Hematopoietic multipotent progenitor cell treated with erythropoietin and hydrocortisone succinate and interleukin-3 and kit ligand, for 6 days (in vitro differentiated cells): ENCODE measurements at regions not wholly inside any gene's neighbourhood (a gene's known extent, or its start where the extent isn't known, plus 50 kb on each side); places are given as distances from the start of the nearest gene placed in this dataset.
A peak's percentile ranks its signal among the peaks of the same experiment; 100 is the strongest.
"Not testable (repeated sequence)": the region's sequence is repeated elsewhere in the genome, so short reads cannot be mapped to it uniquely, and the experiment has no call there.

Source experiments
- DNase-seq: peaks from one replicate; pipeline ENCODE4 v3.0.0-alpha.2; 2015

- not testable (repeated sequence) for DNase-seq
Measured at GRCh38 chr1:74949348-74949747, 184.8 kb upstream of the LHX8 start.

- DNase-seq = not testable (repeated sequence)
Measured at GRCh38 chr1:74951981-74952380, 182.2 kb upstream of the LHX8 start.

- no peak for DNase-seq
Measured at GRCh38 chr1:74952786-74953185, 181.4 kb upstream of the LHX8 start.

GRCh38 chr1:74953622-74954021 is 180.6 kb upstream of the LHX8 start:
- DNase-seq = no peak

GRCh38 chr1:74963120-74963519 is 171.1 kb upstream of the LHX8 start:
- DNase-seq = no peak

- peak; percentile 14 for DNase-seq
Measured at GRCh38 chr1:74964508-74965102, 169.6 kb upstream of the LHX8 start.

- DNase-seq = no peak
Measured at GRCh38 chr1:74969566-74970135, 164.5 kb upstream of the LHX8 start.

- no peak for DNase-seq
Measured at GRCh38 chr1:74971982-74972381, 162.2 kb upstream of the LHX8 start.

GRCh38 chr1:74976491-74976890 is 157.7 kb upstream of the LHX8 start:
- DNase-seq = no peak

GRCh38 chr1:74992448-74992847 is 141.7 kb upstream of the LHX8 start:
- DNase-seq = not testable (repeated sequence)

- no peak for DNase-seq
Measured at GRCh38 chr1:74995821-74996220, 138.4 kb upstream of the LHX8 start.

- no peak for DNase-seq
Measured at GRCh38 chr1:75010547-75010946, 123.6 kb upstream of the LHX8 start.

- DNase-seq = no peak
Measured at GRCh38 chr1:75014250-75014649, 119.9 kb upstream of the LHX8 start.

GRCh38 chr1:75023005-75023404 is 111.2 kb upstream of the LHX8 start:
- DNase-seq = no peak

- no peak for DNase-seq
Measured at GRCh38 chr1:75034376-75034775, 99.8 kb upstream of the LHX8 start.

- no peak for DNase-seq
Measured at GRCh38 chr1:75035536-75035935, 98.7 kb upstream of the LHX8 start.

GRCh38 chr1:75053207-75053606 is 81.0 kb upstream of the LHX8 start:
- DNase-seq = no peak

- DNase-seq = no peak
Measured at GRCh38 chr1:75058424-75058823, 75.8 kb upstream of the LHX8 start.

- no peak for DNase-seq
Measured at GRCh38 chr1:75062111-75062510, 72.1 kb upstream of the LHX8 start.

- DNase-seq = no peak
Measured at GRCh38 chr1:75067975-75068374, 66.2 kb upstream of the LHX8 start.

- no peak for DNase-seq
Measured at GRCh38 chr1:75074831-75075395, 59.3 kb upstream of the LHX8 start.

GRCh38 chr1:75079538-75080290 is 54.5 kb upstream of the LHX8 start:
- DNase-seq = no peak

GRCh38 chr1:75083223-75083622 is 51.0 kb upstream of the LHX8 start:
- no peak for DNase-seq

- DNase-seq = no peak
Measured at GRCh38 chr1:75083848-75084514, 50.2 kb upstream of the LHX8 start.
